ENCODE measurements at regions not wholly inside any gene's neighbourhood (a gene's known extent, or its start where the extent isn't known, plus 50 kb on each side); places are given as distances from the start of the nearest gene placed in this dataset.

- no peak overlapping the region for H2AFZ ChIP-seq (ENCODE audit: low read length)
- no peaks in the 10 kb centered on the region for H3K4me1 ChIP-seq (ENCODE audit: insufficient read depth, low read length, poor library complexity, severe bottlenecking)
- no peak overlapping the region for H3K4me3 ChIP-seq (ENCODE audit: low read length, poor library complexity, severe bottlenecking)
- no peaks in the 10 kb centered on the region for H3F3A ChIP-seq (ENCODE audit: low read depth)
- no peaks in the 10 kb centered on the region for H3K9me3 ChIP-seq (ENCODE audit: insufficient read depth, low read depth, low read length)
- TF ChIP-seq CTCF (conservative IDR thresholded peaks at IDR 0.05; ENCODE audit: low read length): no peak
- TF ChIP-seq EZH2phosphoT487 (IDR thresholded peaks at IDR 0.05; ENCODE audit: borderline replicate concordance): no peak
- no peaks in the 10 kb centered on the region for H3K9me2 ChIP-seq (replicated peaks; ENCODE audit: low read depth, low read length)
- H4K20me1 ChIP-seq (ENCODE audit: insufficient read depth, low read length, poor library complexity, severe bottlenecking): no peaks in the 10 kb centered on the region
- no peak overlapping the region for H3K9ac ChIP-seq (ENCODE audit: low read depth, low read length, poor library complexity, severe bottlenecking)
- H3K4me2 ChIP-seq (ENCODE audit: low read depth, low read length, poor library complexity, severe bottlenecking): no peak overlapping the region
- H3K36me3 ChIP-seq (ENCODE audit: insufficient read depth, low read length): no peaks in the 10 kb centered on the region
- no peaks in the 10 kb centered on the region for H3K79me2 ChIP-seq (ENCODE audit: insufficient read depth, low read length)
- H3K27me3 ChIP-seq (ENCODE audit: insufficient read depth, low read length, poor library complexity, severe bottlenecking): no peaks in the 10 kb centered on the region
Measured at GRCh38 chr4:58953575-58953974, 1843.4 kb upstream of the IGFBP7 start.

GRCh38 chr4:58957711-58958110, 1847.5 kb upstream of the IGFBP7 start:
- TF ChIP-seq CTCF (conservative IDR thresholded peaks at IDR 0.05; ENCODE audit: low read length): no peak
- TF ChIP-seq EZH2phosphoT487 (IDR thresholded peaks at IDR 0.05; ENCODE audit: borderline replicate concordance): no peak
- no peaks in the 10 kb centered on the region for H3K9me2 ChIP-seq (replicated peaks; ENCODE audit: low read depth, low read length)
- no peak overlapping the region for H2AFZ ChIP-seq (ENCODE audit: low read length)
- no peak overlapping the region for H3K4me3 ChIP-seq (ENCODE audit: low read length, poor library complexity, severe bottlenecking)
- no peak overlapping the region for H3K9ac ChIP-seq (ENCODE audit: low read depth, low read length, poor library complexity, severe bottlenecking)
- H3K9me3 ChIP-seq (ENCODE audit: insufficient read depth, low read depth, low read length): no peaks in the 10 kb centered on the region
- H3K27me3 ChIP-seq (ENCODE audit: insufficient read depth, low read length, poor library complexity, severe bottlenecking): no peaks in the 10 kb centered on the region
- no peaks in the 10 kb centered on the region for H3K79me2 ChIP-seq (ENCODE audit: insufficient read depth, low read length)
- no peaks in the 10 kb centered on the region for H3K4me1 ChIP-seq (ENCODE audit: insufficient read depth, low read length, poor library complexity, severe bottlenecking)
- H3K36me3 ChIP-seq (ENCODE audit: insufficient read depth, low read length): no peaks in the 10 kb centered on the region
- H3F3A ChIP-seq (ENCODE audit: low read depth): no peaks in the 10 kb centered on the region
- no peak overlapping the region for H3K4me2 ChIP-seq (ENCODE audit: low read depth, low read length, poor library complexity, severe bottlenecking)
- no peaks in the 10 kb centered on the region for H4K20me1 ChIP-seq (ENCODE audit: insufficient read depth, low read length, poor library complexity, severe bottlenecking)

GRCh38 chr4:58961283-58961682, 1851.1 kb upstream of the IGFBP7 start:
- Histone ChIP-seq H3K9ac (ENCODE audit: low read depth, low read length, poor library complexity, severe bottlenecking) (no peak overlapping the region), H3K79me2 (ENCODE audit: insufficient read depth, low read length) (no peaks in the 10 kb centered on the region), H3K9me2 (replicated peaks; ENCODE audit: low read depth, low read length) (no peaks in the 10 kb centered on the region), H3K27me3 (ENCODE audit: insufficient read depth, low read length, poor library complexity, severe bottlenecking) (no peaks in the 10 kb centered on the region), H4K20me1 (ENCODE audit: insufficient read depth, low read length, poor library complexity, severe bottlenecking) (no peaks in the 10 kb centered on the region), H3K4me3 (ENCODE audit: low read length, poor library complexity, severe bottlenecking) (no peak overlapping the region), H3K4me1 (ENCODE audit: insufficient read depth, low read length, poor library complexity, severe bottlenecking) (no peaks in the 10 kb centered on the region), H2AFZ (ENCODE audit: low read length) (no peak overlapping the region), H3K4me2 (ENCODE audit: low read depth, low read length, poor library complexity, severe bottlenecking) (no peak overlapping the region), H3F3A (ENCODE audit: low read depth) (no peaks in the 10 kb centered on the region), H3K9me3 (ENCODE audit: insufficient read depth, low read depth, low read length) (no peaks in the 10 kb centered on the region), H3K36me3 (ENCODE audit: insufficient read depth, low read length) (no peaks in the 10 kb centered on the region)
- TF ChIP-seq CTCF (conservative IDR thresholded peaks at IDR 0.05; ENCODE audit: low read length) (no peak), EZH2phosphoT487 (IDR thresholded peaks at IDR 0.05; ENCODE audit: borderline replicate concordance) (no peak)
